Adipocyte (in vitro differentiated cells): ENCODE measurements at regions not wholly inside any gene's neighbourhood (a gene's known extent, or its start where the extent isn't known, plus 50 kb on each side); places are given as distances from the start of the nearest gene placed in this dataset.
"Not testable (repeated sequence)": the region's sequence is repeated elsewhere in the genome, so short reads cannot be mapped to it uniquely, and the experiment has no call there.

Experiments
- DNase-seq: peaks from one replicate; pipeline ENCODE4 v3.0.0-alpha.2; 2015; ENCODE audit warnings: low read depth
- H3K27me3 ChIP-seq: replicated peaks from 2 replicates; pipeline ENCODE4 v1.7.0; 2013; ENCODE audit warnings: mild to moderate bottlenecking, low read length, moderate library complexity; ENCODE audit not compliant: control insufficient read depth, insufficient read depth
- H3K36me3 ChIP-seq: 2 replicates; pipeline ENCODE4 v1.7.0; 2013; ENCODE audit warnings: low read length, mild to moderate bottlenecking, moderate library complexity; ENCODE audit not compliant: control insufficient read depth, insufficient read depth, severe bottlenecking
- H3K4me1 ChIP-seq: 2 replicates; pipeline ENCODE4 v1.7.0; 2013; ENCODE audit warnings: mild to moderate bottlenecking, low read length, moderate library complexity; ENCODE audit not compliant: control insufficient read depth, insufficient read depth
- H3K4me3 ChIP-seq: 2 replicates; pipeline ENCODE4 v1.7.0; 2013; ENCODE audit warnings: mild to moderate bottlenecking, low read length, moderate library complexity
- H3K9ac ChIP-seq: 2 replicates; pipeline ENCODE4 v1.7.0; 2013; ENCODE audit warnings: mild to moderate bottlenecking, low read length, moderate library complexity
- H3K9me3 ChIP-seq: 2 replicates; pipeline ENCODE4 v1.7.0; 2013; ENCODE audit warnings: mild to moderate bottlenecking, low read length, moderate library complexity; ENCODE audit not compliant: control insufficient read depth

DNA sequence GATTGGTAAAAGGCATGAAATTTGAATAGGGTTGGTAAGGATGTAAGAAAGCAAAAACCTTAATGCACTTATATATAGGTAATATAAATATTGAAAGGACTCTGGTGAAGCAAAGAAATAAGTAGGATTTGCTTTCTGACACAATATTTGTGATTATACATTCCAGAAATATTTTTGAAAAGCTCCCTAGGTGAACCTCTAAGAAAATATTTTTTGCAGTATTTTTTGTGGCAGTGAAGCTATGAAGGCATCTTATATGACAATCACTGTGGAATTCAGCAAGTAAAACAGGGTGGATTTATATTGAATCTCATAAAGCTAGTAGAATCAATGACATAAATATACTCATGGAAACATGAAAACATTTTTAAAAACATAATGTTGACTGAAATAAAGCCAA is 119.6 kb upstream of the EPHA3 start:
- peaks cover 8% of the 10 kb centered on the region for H3K27me3 ChIP-seq
- H3K9ac ChIP-seq, result no peak overlapping the region
- H3K36me3 ChIP-seq, result no peaks in the 10 kb centered on the region
- no peaks in the 10 kb centered on the region for H3K9me3 ChIP-seq
- DNase-seq, result peak; percentile 19
- H3K4me3 ChIP-seq, result no peak overlapping the region
- H3K4me1 ChIP-seq, result peaks cover 7% of the 10 kb centered on the region

DNA sequence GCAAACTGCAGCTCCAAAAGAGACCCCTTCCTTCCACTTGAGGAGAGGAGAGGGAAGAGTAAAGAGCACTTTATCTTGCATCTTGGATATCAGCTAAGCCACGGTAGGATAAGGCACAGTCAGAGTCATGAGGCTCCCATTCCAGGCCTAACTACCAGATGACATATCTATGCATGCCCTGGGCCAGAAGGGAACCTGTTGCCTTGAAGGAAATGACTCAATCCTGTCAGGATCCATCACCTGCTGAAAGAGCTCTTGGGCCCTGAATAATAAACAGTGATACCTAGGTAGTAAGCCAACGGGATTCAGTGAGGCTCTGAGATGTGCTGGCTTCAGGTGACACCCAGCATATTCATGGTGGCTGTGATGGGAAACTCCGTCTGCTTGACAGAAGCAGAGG is 118.5 kb upstream of the EPHA3 start:
- no peak for DNase-seq
- H3K27me3 ChIP-seq, result peaks cover 8% of the 10 kb centered on the region
- no peaks in the 10 kb centered on the region for H3K9me3 ChIP-seq
- no peaks in the 10 kb centered on the region for H3K36me3 ChIP-seq
- H3K4me3 ChIP-seq, result no peak overlapping the region
- H3K4me1 ChIP-seq, result peaks cover 7% of the 10 kb centered on the region
- no peak overlapping the region for H3K9ac ChIP-seq

DNA sequence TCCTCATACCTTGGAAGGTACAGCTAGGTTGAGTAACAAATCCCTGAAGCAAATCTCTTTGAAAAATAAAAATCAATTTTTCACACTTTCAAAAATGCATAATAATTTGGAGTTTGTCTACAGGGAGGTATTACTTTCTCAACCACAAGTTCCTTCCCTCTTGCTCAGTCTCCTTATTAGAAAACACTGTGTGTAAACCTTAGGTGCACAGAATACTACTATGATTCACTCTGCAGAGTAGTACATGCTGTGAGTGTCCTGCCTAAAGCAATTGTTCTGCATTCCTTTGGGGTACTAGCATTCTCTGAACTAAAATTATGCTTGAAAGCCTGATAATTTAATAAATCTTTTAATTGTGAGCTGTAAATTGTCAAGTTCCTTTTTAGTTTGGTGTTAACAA is 115.9 kb upstream of the EPHA3 start:
- Histone ChIP-seq H3K36me3 (no peaks in the 10 kb centered on the region), H3K27me3 (peaks cover 6% of the 10 kb centered on the region), H3K9me3 (no peaks in the 10 kb centered on the region), H3K4me1 (peaks cover 9% of the 10 kb centered on the region), H3K9ac (no peak overlapping the region), H3K4me3 (no peak overlapping the region)
- peak; percentile 32 for DNase-seq

DNA sequence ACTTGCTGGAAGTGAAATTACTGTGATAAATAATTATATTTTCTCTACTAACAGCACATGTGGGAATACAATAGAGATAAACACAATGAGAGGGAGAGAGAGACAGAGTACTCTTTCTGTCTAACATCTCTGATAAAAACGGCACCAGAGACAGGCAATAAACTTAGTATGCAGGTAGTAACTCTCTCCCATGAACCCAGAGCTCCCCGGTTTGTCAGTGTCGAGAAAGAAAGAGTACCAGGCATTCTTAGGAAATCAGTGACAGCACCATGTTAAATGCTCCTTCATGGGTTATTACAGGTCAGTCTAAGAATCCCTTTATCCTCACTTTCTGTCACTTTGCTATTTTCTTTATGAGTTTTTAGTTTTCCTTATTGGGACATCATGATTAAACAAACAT is 110.7 kb upstream of the EPHA3 start:
- no peaks in the 10 kb centered on the region for H3K36me3 ChIP-seq
- no peak overlapping the region for H3K9ac ChIP-seq
- no peak overlapping the region for H3K4me3 ChIP-seq
- H3K9me3 ChIP-seq, result peaks cover 8% of the 10 kb centered on the region
- H3K27me3 ChIP-seq, result no peaks in the 10 kb centered on the region
- H3K4me1 ChIP-seq, result peaks cover 16% of the 10 kb centered on the region
- no peak for DNase-seq

DNA sequence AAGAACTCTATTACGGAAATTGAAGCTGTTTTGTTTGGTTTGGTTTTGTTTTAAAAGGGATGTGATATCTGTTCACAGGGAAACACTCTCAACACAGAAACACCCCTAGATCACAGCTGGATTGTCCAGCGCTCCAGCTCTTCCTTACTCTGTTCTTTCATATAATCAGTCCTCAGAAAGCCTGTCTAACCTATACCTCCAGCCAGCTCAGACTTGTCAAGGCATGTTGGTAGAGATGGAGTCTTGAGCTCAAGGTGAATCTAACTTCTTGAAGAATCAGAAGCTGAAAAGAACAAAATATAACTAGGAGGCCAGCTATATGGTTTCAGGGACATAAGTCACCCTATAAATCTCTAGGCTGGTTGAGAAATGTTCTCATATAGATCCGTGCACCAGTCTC is 110.2 kb upstream of the EPHA3 start:
- peaks cover 8% of the 10 kb centered on the region for H3K9me3 ChIP-seq
- H3K4me3 ChIP-seq, result no peak overlapping the region
- H3K9ac ChIP-seq, result no peak overlapping the region
- H3K4me1 ChIP-seq, result peaks cover 21% of the 10 kb centered on the region
- no peak for DNase-seq
- no peaks in the 10 kb centered on the region for H3K36me3 ChIP-seq
- H3K27me3 ChIP-seq, result no peaks in the 10 kb centered on the region

DNA sequence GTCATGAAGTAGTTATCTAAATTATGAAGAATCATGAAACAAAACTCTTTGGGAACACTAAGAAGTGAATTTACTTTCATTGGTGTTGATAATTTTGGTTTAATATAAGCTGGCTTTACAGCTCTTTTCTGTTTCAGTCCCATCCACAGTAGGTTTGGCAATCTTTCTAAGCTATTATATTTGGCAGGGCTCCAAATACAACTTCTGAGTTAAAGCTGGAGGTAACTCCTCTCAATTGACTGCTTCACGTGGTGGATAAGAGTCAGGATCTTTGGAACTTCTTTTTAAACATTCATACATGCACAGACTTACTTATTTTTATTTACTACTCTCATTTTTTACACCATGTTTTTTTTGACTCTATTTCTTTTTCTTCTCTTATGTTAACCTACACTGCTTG is 106.5 kb upstream of the EPHA3 start:
- Histone ChIP-seq H3K9ac (no peak overlapping the region), H3K9me3 (peaks cover 8% of the 10 kb centered on the region), H3K4me3 (no peak overlapping the region), H3K27me3 (no peaks in the 10 kb centered on the region), H3K4me1 (peaks cover 25% of the 10 kb centered on the region), H3K36me3 (no peaks in the 10 kb centered on the region)
- peak; percentile 59 for DNase-seq

DNA sequence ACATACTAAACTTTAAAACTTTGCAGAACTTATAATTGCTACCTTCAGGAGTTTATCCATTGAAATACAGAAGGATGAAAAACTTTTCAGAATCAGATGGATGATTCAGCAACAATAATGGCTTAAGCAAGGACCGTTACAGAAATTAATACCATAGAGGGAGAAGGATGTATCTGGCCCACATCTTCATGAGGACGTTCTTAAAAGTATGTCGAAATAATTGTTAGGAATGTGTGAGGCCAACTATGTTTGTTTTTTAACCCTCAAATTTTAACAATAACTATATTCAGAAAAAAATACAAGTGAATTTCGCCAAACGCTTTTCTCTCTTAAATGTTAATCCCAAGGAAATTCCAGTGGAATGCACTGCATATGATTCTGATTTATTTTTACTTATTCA is 105.2 kb upstream of the EPHA3 start:
- H3K9me3 ChIP-seq, result peaks cover 8% of the 10 kb centered on the region

DNA sequence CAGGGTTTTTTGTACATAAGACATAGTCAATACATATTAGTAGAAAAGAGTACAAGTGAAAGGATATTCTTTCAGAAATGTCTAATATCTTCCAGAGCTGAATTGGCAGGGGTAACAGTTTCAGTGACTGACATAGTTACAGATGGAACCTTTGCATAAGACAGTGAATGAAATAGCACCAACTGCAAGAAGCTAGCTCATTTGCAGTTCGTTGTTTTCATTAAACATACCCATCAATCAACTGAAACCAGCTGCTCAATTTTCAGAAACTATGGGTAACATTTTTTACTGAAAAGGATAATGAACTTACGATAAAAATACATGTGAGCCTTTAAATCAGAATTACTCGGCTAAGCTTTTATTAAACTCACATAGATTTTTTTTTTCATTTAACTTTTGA is 93.9 kb upstream of the EPHA3 start:
- no peaks in the 10 kb centered on the region for H3K4me1 ChIP-seq
- DNase-seq, result no peak
- no peak overlapping the region for H3K4me3 ChIP-seq
- H3K9me3 ChIP-seq, result no peaks in the 10 kb centered on the region
- no peak overlapping the region for H3K9ac ChIP-seq
- H3K36me3 ChIP-seq, result no peaks in the 10 kb centered on the region
- peaks cover 4% of the 10 kb centered on the region for H3K27me3 ChIP-seq

More for the DNA sequence above, 105.2 kb upstream of the EPHA3 start:
- Histone ChIP-seq H3K4me1 (peaks cover 17% of the 10 kb centered on the region), H3K9ac (no peak overlapping the region), H3K4me3 (peak overlapping the region; percentile 3), H3K27me3 (no peaks in the 10 kb centered on the region), H3K36me3 (no peaks in the 10 kb centered on the region)
- peak; percentile 52 for DNase-seq

DNA sequence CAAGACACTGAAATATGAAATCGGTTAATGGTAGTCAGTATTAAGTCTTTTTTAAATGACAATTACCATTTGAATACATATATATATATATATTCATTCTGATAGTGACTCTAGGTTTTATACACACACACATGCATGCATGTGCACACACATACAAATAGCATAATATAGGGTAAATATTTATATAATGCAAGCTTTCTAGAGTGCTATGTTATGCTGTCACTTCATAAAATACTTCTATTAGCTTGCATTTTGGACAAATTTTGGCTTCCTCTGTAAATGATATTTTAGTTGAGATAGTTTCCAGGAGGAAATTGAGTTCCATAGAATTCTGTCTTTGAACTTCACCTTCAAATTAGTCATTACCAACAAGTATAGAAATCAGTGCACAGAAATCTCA is 89.9 kb upstream of the EPHA3 start:
- Histone ChIP-seq H3K4me3 (no peak overlapping the region), H3K9me3 (no peaks in the 10 kb centered on the region), H3K27me3 (peaks cover 4% of the 10 kb centered on the region), H3K4me1 (peaks cover 9% of the 10 kb centered on the region), H3K36me3 (no peaks in the 10 kb centered on the region), H3K9ac (no peak overlapping the region)
- DNase-seq, result no peak

DNA sequence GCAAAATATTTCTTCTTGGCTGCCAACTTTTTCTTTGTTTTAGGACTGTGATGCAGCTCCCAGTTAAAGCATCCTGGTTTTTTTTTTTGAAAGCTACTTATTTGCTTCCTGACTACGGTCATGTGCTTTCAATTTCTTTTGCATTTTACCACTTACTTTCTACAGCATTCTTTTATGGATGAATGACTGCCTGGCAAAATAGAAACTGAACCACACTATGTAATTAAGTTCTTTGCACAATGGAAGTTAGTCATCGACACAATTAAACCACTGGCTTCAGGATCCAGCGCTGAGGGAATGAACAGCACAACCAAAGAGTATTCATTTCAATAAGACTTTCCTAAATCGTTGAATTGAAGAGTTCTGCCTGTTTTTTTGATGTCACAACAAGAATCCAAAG is 82.2 kb upstream of the EPHA3 start:
- Histone ChIP-seq H3K9ac (no peak overlapping the region), H3K4me3 (peak overlapping the region; percentile 1), H3K36me3 (no peaks in the 10 kb centered on the region), H3K9me3 (no peaks in the 10 kb centered on the region), H3K4me1 (peaks cover 9% of the 10 kb centered on the region), H3K27me3 (no peaks in the 10 kb centered on the region)
- DNase-seq, result peak; percentile 75

DNA sequence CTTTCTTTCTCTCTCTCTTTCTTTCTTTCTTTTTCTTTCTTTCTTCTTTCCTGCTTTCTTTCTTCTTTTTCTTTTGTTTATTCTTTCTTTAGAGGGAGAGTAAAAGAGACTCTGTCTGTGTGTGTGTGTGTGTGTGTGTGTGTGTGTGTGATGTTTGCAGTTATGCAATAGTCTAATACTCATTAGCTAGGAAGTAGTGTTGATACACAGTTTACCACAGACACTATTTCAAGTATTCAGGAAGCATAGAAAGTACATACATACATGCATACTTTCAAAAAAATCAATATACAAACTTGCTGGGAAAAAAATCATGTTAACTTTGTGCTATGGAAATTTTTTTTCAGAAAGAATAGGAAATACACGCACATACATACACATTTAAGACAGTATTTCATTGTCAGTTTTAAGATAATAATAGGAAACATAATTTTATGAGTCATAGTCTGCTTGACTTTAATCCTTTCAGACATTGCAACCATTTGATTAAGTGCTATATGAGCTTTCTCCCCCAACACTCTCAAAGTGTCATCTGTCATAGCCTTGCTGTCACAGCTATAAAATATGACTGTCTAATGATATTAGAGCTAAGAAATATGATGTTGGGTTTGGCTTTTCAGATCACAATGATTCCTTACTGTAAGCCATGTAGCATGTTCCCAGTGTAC is 74.9 kb upstream of the EPHA3 start:
- Histone ChIP-seq H3K9me3 (no peaks in the 10 kb centered on the region), H3K4me3 (no peak overlapping the region), H3K9ac (no peak overlapping the region), H3K4me1 (no peaks in the 10 kb centered on the region), H3K27me3 (no peaks in the 10 kb centered on the region), H3K36me3 (no peaks in the 10 kb centered on the region)
- no peak for DNase-seq

DNA sequence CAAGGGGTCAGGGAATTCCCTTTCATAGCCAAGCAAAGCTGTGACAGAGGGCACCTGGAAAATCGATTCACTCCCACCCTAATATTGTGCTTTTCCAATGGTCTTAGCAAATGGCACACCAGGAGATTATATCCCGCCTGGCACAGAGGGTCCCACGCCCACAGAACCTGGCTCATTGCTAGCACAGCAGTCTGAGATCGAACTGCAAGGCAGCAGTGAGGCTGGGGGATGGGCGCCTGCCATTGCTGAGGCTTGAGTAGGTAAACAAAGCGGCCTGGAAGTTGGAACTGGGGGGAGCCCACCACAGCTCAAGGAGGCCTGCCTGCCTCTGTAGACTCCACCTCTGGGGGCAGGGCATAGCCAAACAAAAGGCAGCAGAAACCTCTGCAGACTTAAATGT is 72.7 kb upstream of the EPHA3 start:
- not testable (repeated sequence) for H3K4me1 ChIP-seq, H3K36me3 ChIP-seq, H3K4me3 ChIP-seq, H3K9me3 ChIP-seq, H3K9ac ChIP-seq, H3K27me3 ChIP-seq, DNase-seq
